Stimulated activated CD8-positive, alpha-beta memory T cell treated with anti-CD3 and anti-CD28 coated beads, Interleukin-4, amount 100 ng/mL, for 1 hour (primary cell): ENCODE measurements at regions not wholly inside any gene's neighbourhood (a gene's known extent, or its start where the extent isn't known, plus 50 kb on each side); places are given as distances from the start of the nearest gene placed in this dataset.

Source experiments
- DNase-seq, 2 donors: peaks; one replicate each; pipeline ENCODE4 v3.0.0-alpha.2; 2020; ENCODE audit warnings: low read depth in 2 of 2, low spot score in 1 of 2

DNA sequence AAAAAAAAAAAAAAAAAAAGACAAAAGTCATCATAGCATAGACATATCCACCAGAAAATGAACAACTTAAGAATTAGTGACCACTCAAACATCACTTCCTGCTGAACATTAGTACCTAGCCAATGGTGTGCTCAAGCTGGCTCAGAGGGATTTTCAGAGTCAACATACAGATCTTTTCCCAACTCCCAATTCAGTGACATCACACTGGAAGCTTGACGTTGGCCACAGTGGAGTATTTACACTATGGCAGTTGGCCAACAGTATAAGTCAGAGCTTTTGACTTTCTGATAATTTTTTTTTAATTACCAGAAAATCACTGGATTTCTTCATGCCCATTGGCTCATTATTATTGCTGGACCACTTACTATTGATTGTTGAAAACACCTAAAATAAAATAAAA, 383.5 kb downstream of the ARHGEF28 start:
- DNase-seq, result no peak

DNA sequence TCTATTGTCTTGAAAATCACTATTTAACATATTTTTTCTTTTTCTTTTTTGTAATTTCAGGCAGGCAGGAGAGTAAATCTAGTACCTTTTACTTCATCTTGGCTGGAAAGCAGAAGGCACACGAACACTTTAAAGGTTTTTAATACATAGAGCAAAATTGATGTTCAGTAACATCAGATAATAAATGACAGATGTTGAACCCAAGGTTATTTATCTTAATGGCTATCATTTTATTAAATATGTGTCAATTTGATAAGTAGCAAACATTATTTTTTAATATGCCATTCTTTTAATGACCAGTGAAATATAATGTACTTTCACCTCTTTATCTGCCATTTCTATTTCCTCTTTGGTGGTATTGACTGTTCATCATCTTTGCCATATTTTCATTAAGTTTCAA, 381.2 kb downstream of the ARHGEF28 start:
- DNase-seq, result no peak

- no peak for DNase-seq
Observed at GRCh38 chr5:73999297-73999696, 373.3 kb downstream of the ARHGEF28 start.

GRCh38 chr5:73998489-73998888, 372.5 kb downstream of the ARHGEF28 start:
- DNase-seq, result no peak

- no peak for DNase-seq
Observed at GRCh38 chr5:73997960-73998359, 372.0 kb downstream of the ARHGEF28 start.

DNA sequence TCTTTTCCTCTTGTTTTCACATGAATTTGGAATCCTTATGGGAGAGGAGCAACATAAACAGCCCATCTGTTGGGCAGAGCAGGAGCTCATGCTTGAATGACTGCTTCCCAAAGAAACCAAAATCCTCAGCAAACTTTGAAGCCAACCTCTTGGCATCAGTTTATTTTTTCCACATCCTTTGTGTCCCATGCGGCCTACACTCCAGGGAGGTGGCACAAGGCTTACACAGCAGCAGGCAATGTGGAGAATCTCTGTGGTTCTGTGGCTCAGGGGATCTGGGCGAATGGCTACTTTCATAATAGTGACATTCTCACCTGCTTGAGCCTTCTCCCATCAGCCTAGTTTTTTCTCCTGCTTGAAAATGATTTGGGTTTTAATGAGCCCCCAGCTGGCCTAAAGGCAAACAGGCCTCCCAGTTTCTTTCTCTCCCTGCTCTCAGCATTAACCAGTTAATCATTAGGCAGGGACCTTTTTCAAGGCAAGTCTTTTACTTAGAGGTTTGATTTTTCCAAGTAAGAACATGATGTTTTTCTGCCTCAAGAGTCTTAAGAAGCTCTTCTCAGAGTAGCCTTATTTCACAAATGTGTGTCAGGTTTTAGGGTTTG, 370.3 kb downstream of the ARHGEF28 start:
- DNase-seq, result no peak

DNA sequence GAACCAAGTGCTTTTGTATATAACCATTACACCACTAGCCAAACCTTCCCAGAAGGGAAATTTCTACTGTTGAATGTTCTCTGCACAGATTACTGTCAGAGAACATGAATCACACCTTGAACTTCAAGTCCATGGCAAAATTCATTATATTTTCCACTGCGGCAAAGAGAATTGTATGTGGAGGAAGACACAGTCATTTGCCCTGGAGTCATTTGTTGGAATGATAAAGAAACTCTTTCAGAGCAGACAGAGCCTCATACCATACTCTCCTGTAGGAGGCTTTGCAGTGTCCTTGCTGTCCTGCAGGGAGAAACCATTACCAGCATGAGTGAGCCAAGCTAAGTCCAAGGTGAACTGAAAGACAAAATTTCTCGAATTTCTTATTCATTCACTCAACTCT, 369.0 kb downstream of the ARHGEF28 start:
- no peak for DNase-seq
